Thoracic aorta (tissue), 2 donors: ENCODE measurements at regions not wholly inside any gene's neighbourhood (a gene's known extent, or its start where the extent isn't known, plus 50 kb on each side); places are given as distances from the start of the nearest gene placed in this dataset.

Experiments used
- ATAC-seq: fragments of 150-250 bp; one replicate; pipeline ENCODE4 v1.8.0; 2017; ENCODE audit warnings: low read depth; ENCODE audit not compliant: insufficient number of reproducible peaks, low FRiP score
- DNase-seq: peaks from one replicate; pipeline ENCODE4 v3.0.0-alpha.2; 2020; ENCODE audit warnings: low spot score
- H3K27ac ChIP-seq, 2 donors: fragments of 200-600 bp; sonication (generic); 1 replicate in 1 of 2; 2 replicates in 1 of 2; pipeline ENCODE4 v1.5.1; 2016; ENCODE audit warnings: mild to moderate bottlenecking in 2 of 2, moderate library complexity in 2 of 2
- H3K27me3 ChIP-seq: fragments of 200-600 bp; sonication (generic); replicated peaks from 2 replicates; pipeline ENCODE4 v1.6.0; 2016; ENCODE audit warnings: mild to moderate bottlenecking; ENCODE audit not compliant: insufficient read depth
- H3K36me3 ChIP-seq: fragments of 200-600 bp; sonication (generic); one replicate; pipeline ENCODE4 v1.5.1; 2016
- H3K4me1 ChIP-seq, 2 donors: fragments of 200-600 bp; sonication (generic); 1 replicate in 1 of 2; 2 replicates in 1 of 2; pipeline versions ENCODE4 v1.5.1 to v1.6.0; 2016; ENCODE audit warnings: low read depth in 2 of 2, mild to moderate bottlenecking in 1 of 2; ENCODE audit not compliant: control insufficient read depth in 1 of 2
- H3K4me3 ChIP-seq: fragments of 200-600 bp; sonication (generic); 2 replicates; pipeline ENCODE4 v1.5.1; 2016; ENCODE audit warnings: mild to moderate bottlenecking
- H3K9me3 ChIP-seq: fragments of 200-600 bp; sonication (generic); 2 replicates; pipeline ENCODE4 v1.5.1; 2016
- TF ChIP-seq, protein P1 (sequence below): fragments of 200-600 bp; sonication (generic); IDR thresholded peaks from one replicate; pipeline ENCODE4 v1.5.1; 2019; ENCODE audit warnings: antibody characterized with exemption

- Histone ChIP-seq H3K27me3 (no peaks in the 10 kb centered on the region), H3K9me3 (no peaks in the 10 kb centered on the region), H3K4me3 (no peak overlapping the region), H3K36me3 (no peaks in the 10 kb centered on the region), H3K4me1 (no peaks in the 10 kb centered on the region), H3K27ac (no peak overlapping the region)
- ATAC-seq: no peak
- TF ChIP-seq, protein P1, sequence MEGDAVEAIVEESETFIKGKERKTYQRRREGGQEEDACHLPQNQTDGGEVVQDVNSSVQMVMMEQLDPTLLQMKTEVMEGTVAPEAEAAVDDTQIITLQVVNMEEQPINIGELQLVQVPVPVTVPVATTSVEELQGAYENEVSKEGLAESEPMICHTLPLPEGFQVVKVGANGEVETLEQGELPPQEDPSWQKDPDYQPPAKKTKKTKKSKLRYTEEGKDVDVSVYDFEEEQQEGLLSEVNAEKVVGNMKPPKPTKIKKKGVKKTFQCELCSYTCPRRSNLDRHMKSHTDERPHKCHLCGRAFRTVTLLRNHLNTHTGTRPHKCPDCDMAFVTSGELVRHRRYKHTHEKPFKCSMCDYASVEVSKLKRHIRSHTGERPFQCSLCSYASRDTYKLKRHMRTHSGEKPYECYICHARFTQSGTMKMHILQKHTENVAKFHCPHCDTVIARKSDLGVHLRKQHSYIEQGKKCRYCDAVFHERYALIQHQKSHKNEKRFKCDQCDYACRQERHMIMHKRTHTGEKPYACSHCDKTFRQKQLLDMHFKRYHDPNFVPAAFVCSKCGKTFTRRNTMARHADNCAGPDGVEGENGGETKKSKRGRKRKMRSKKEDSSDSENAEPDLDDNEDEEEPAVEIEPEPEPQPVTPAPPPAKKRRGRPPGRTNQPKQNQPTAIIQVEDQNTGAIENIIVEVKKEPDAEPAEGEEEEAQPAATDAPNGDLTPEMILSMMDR: no peak
- no peak for DNase-seq
Measured at GRCh38 chr18:68035774-68036522, 519.4 kb upstream of the DSEL start.

DNA sequence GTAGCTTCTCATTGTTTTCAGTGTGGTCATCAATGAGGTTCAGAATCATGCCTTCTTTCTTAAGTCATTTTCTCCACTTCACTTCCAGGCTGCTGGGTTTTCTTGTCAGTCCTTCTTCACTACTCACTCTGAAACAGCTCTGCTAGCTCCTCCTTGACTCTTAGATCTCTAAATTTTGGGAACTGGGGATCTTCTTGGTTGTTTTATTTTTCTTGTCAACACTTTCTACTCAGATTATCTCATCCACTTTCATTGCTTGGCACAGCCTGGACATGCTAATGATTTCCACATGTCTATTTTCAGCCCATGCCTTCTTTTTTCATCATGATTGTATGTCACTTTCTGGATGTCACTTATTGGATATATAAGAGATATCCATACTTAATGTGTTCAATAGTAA lies 517.8 kb upstream of the DSEL start:
- H3K9me3 ChIP-seq: no peaks in the 10 kb centered on the region
- ATAC-seq (no peak), DNase-seq (no peak)
- no peaks in the 10 kb centered on the region for H3K27me3 ChIP-seq
- H3K4me3 ChIP-seq: no peak overlapping the region
- no peaks in the 10 kb centered on the region for H3K4me1 ChIP-seq
- TF ChIP-seq, protein P1: no peak
- H3K27ac ChIP-seq: no peak overlapping the region
- H3K36me3 ChIP-seq: no peaks in the 10 kb centered on the region

DNA sequence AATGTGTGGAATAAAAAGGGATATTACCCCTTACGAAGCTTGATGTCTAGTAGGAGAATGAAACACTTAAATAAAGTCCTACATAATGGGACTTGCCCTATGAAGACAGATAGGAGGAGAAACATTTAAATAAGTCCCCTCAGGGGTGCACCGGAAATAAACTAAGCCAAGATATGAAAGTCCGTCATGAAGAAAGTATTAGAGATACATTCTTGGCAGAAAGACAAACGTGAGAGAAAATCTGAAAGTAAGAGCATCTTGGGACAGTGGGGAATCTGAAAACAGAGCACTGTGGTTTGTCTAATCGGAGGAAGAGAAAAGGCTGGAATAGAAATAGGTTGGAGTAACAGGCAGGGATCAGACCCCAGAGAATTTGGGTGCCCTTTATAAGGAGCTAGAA lies 516.9 kb upstream of the DSEL start:
- DNase-seq (no peak), ATAC-seq (no peak)
- no peaks in the 10 kb centered on the region for H3K4me1 ChIP-seq
- H3K4me3 ChIP-seq: no peak overlapping the region
- no peaks in the 10 kb centered on the region for H3K36me3 ChIP-seq
- H3K27ac ChIP-seq: no peak overlapping the region
- TF ChIP-seq, protein P1: no peak
- no peaks in the 10 kb centered on the region for H3K9me3 ChIP-seq
- no peaks in the 10 kb centered on the region for H3K27me3 ChIP-seq

DNA sequence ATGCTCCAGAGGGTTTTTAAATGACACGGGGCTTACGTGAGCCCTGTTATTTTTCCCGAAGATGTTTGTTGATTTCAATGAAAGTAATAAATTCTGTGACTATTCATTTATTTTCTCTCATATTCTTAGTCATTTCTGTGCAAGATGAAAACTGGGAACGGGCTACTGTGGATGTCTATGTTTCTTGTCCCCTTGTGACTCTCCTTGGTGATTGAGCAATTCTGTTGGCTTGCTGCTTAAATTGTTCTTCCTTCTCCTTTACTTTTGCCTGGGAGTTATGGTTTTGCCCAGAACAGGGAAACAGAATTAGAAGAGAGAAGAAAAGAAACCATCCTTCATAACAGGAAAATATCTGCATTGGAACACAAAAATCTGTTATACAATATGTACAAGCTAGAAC lies 508.2 kb upstream of the DSEL start:
- no peaks in the 10 kb centered on the region for H3K4me1 ChIP-seq
- H3K9me3 ChIP-seq: no peaks in the 10 kb centered on the region
- no peak overlapping the region for H3K4me3 ChIP-seq
- TF ChIP-seq, protein P1: no peak
- H3K27ac ChIP-seq: no peak overlapping the region
- no peaks in the 10 kb centered on the region for H3K27me3 ChIP-seq
- ATAC-seq (no peak), DNase-seq (no peak)
- no peaks in the 10 kb centered on the region for H3K36me3 ChIP-seq

DNA sequence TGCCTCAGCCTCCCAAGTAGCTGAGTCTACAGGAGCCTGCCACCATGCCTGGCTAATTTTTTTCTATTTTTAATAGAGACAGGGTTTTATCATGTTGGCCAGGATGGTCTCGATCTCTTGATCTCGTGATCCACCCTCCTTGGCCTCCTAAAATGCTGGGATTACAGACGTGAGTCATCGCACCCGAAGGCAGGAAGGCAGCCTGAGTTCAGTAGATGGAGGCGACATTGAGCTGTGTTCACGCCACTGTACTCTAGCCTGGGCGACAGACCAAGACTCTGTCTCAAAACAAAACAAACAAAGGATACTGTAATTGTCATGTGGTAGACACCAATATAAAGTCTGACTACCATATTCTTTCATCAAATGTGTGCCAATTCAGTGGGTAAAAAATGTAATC lies 500.9 kb upstream of the DSEL start:
- Histone ChIP-seq H3K4me1 (no peaks in the 10 kb centered on the region), H3K9me3 (no peaks in the 10 kb centered on the region), H3K36me3 (no peaks in the 10 kb centered on the region), H3K27me3 (no peaks in the 10 kb centered on the region), H3K27ac (no peak overlapping the region), H3K4me3 (no peak overlapping the region)
- DNase-seq (no peak), ATAC-seq (no peak)
- TF ChIP-seq, protein P1: no peak
